ENCODE measurements at regions not wholly inside any gene's neighbourhood (a gene's known extent, or its start where the extent isn't known, plus 50 kb on each side); places are given as distances from the start of the nearest gene placed in this dataset.

GRCh38 chr11:79963856-79964645 lies 523.2 kb upstream of the TENM4 start:
- DNase-seq, result no peak

GRCh38 chr11:79960461-79960860 lies 519.6 kb upstream of the TENM4 start:
- DNase-seq, result no peak

- no peak for DNase-seq
These were observed 518.5 kb upstream of the TENM4 start for GRCh38 chr11:79959318-79959717.

GRCh38 chr11:79957702-79958101 lies 516.9 kb upstream of the TENM4 start:
- no peak for DNase-seq

- no peak for DNase-seq
These were observed 515.2 kb upstream of the TENM4 start for GRCh38 chr11:79956061-79956460.

GRCh38 chr11:79953629-79954028 lies 512.8 kb upstream of the TENM4 start:
- DNase-seq, result no peak

GRCh38 chr11:79950741-79951140 lies 509.9 kb upstream of the TENM4 start:
- DNase-seq, result no peak

GRCh38 chr11:79950172-79950571 lies 509.3 kb upstream of the TENM4 start:
- no peak for DNase-seq

- no peak for DNase-seq
These were observed 508.7 kb upstream of the TENM4 start for GRCh38 chr11:79949574-79949973.

GRCh38 chr11:79942646-79943045 lies 501.8 kb upstream of the TENM4 start:
- no peak for DNase-seq

- DNase-seq, result no peak
These were observed 501.3 kb upstream of the TENM4 start for GRCh38 chr11:79942090-79942489.

- no peak for DNase-seq
These were observed 500.3 kb upstream of the TENM4 start for GRCh38 chr11:79940974-79941735.

- DNase-seq, result no peak
These were observed 499.3 kb upstream of the TENM4 start for GRCh38 chr11:79940165-79940564.

- DNase-seq, result no peak
These were observed 498.3 kb upstream of the TENM4 start for GRCh38 chr11:79939111-79939510.

- DNase-seq, result no peak
These were observed 497.0 kb upstream of the TENM4 start for GRCh38 chr11:79937676-79938334.

- no peak for DNase-seq
These were observed 491.8 kb upstream of the TENM4 start for GRCh38 chr11:79932612-79933011.

- no peak for DNase-seq
These were observed 490.9 kb upstream of the TENM4 start for GRCh38 chr11:79931692-79932091.

GRCh38 chr11:79926707-79927106 lies 485.9 kb upstream of the TENM4 start:
- DNase-seq, result no peak

- DNase-seq, result no peak
These were observed 484.7 kb upstream of the TENM4 start for GRCh38 chr11:79925570-79925969.

- DNase-seq, result no peak
These were observed 481.8 kb upstream of the TENM4 start for GRCh38 chr11:79922641-79923040.

- DNase-seq, result no peak
These were observed 479.6 kb upstream of the TENM4 start for GRCh38 chr11:79920480-79920879.

GRCh38 chr11:79919350-79919749 lies 478.5 kb upstream of the TENM4 start:
- no peak for DNase-seq

- DNase-seq, result no peak
These were observed 478.0 kb upstream of the TENM4 start for GRCh38 chr11:79918846-79919245.

- no peak for DNase-seq
These were observed 465.3 kb upstream of the TENM4 start for GRCh38 chr11:79906164-79906563.
